GM12878 (cell line): ENCODE measurements at regions not wholly inside any gene's neighbourhood (a gene's known extent, or its start where the extent isn't known, plus 50 kb on each side); places are given as distances from the start of the nearest gene placed in this dataset.

Experiments
- BCL11A ChIP-seq: IDR thresholded peaks from 2 replicates; pipeline ENCODE4 v1.6.1; 2011; ENCODE audit warnings: low read depth, low read length
- BMI1 ChIP-seq: fragments of 450-650 bp; IDR thresholded peaks from 2 replicates; pipeline ENCODE4 v1.6.1; 2016; ENCODE audit warnings: mild to moderate bottlenecking, moderate library complexity, borderline replicate concordance
- ELK1 ChIP-seq: IDR thresholded peaks from 2 replicates; pipeline ENCODE4 v1.6.1; 2012; ENCODE audit warnings: low read depth, low read length, improper control_type of control experiment
- IKZF2 ChIP-seq, 2 experiments: fragments of 450-650 bp; IDR thresholded peaks; 2 replicates each; pipeline ENCODE4 v1.6.1; 2017; ENCODE audit warnings: mild to moderate bottlenecking in 2 of 2, moderate library complexity in 2 of 2
- MXI1 ChIP-seq: fragments of 150-350 bp; IDR thresholded peaks from 2 replicates; pipeline ENCODE4 v1.6.1; 2011; ENCODE audit warnings: low read depth, mild to moderate bottlenecking, inconsistent platforms, low read length, improper control_type of control experiment
- NR2C1 ChIP-seq: fragments of 450-650 bp; IDR thresholded peaks from 2 replicates; pipeline ENCODE4 v1.6.1; 2017; ENCODE audit warnings: antibody characterized with exemption, mild to moderate bottlenecking, moderate library complexity
- PAX5 ChIP-seq: IDR thresholded peaks from 2 replicates; pipeline ENCODE4 v1.6.1; 2011; ENCODE audit warnings: low read depth, low read length, borderline replicate concordance
- PKNOX1 ChIP-seq: fragments of 450-650 bp; IDR thresholded peaks from 2 replicates; pipeline ENCODE4 v1.6.1; 2016; ENCODE audit warnings: mild to moderate bottlenecking
- RAD51 ChIP-seq: fragments of 450-650 bp; IDR thresholded peaks from 2 replicates; pipeline ENCODE4 v1.6.1; 2016; ENCODE audit warnings: moderate library complexity, mild to moderate bottlenecking, inconsistent platforms
- RELA ChIP-seq: fragments of 450-650 bp; IDR thresholded peaks from 2 replicates; pipeline ENCODE4 v1.8.0; 2014; ENCODE audit warnings: borderline replicate concordance; ENCODE audit not compliant: partially characterized antibody
- SKIL ChIP-seq: fragments of 450-650 bp; IDR thresholded peaks from 2 replicates; pipeline ENCODE4 v1.6.1; 2017; ENCODE audit warnings: mild to moderate bottlenecking, low read depth, inconsistent platforms; ENCODE audit not compliant: poor library complexity, severe bottlenecking
- SMARCA5 ChIP-seq: fragments of 450-650 bp; IDR thresholded peaks from 2 replicates; pipeline ENCODE4 v1.6.1; 2017; ENCODE audit warnings: mild to moderate bottlenecking
- TCF7 ChIP-seq: IDR thresholded peaks from 2 replicates; pipeline ENCODE4 v1.6.1; 2014; ENCODE audit warnings: antibody characterized with exemption, borderline replicate concordance
- USF1 ChIP-seq: IDR thresholded peaks from 2 replicates; pipeline ENCODE4 v1.6.1; 2011; ENCODE audit warnings: borderline replicate concordance, low read depth, mild to moderate bottlenecking, moderate library complexity, mixed read lengths, low read length; ENCODE audit not compliant: insufficient read depth; ENCODE audit errors: extremely low read length
- ZNF217 ChIP-seq: fragments of 450-650 bp; IDR thresholded peaks from 2 replicates; pipeline ENCODE4 v1.6.1; 2017; ENCODE audit warnings: antibody characterized with exemption, mild to moderate bottlenecking

DNA sequence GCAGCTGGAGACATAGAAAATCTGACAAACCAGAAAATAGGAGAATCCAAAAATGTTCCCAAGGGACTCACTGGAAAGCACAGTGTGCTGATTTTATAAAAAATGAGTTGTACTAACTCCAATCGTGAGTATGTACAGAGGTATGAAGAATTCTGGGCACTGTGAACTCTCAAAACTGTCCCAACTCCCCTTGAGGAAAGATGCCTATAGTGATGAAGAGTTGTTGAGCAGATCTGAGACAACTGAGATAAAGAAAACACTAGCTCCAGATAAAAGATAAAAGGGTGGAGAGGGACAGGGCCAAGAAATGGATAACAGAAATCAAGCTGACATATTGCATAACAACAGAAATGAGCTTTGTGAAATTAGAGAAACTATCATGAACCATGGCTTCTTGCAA, 481.4 kb downstream of the MAFB start (continued):
- TF ChIP-seq ELK1 (no peak), PKNOX1 (no peak), IKZF2 (IDR thresholded peaks at IDR 0.05) (no peak), BMI1 (no peak), SKIL (no peak), MXI1 (no peak), BCL11A (no peak), PAX5 (no peak), RELA (no peak), USF1 (no peak), RAD51 (no peak), TCF7 (no peak), SMARCA5 (no peak), ZNF217 (no peak), NR2C1 (no peak)
